Neural progenitor cell (in vitro differentiated cells): ENCODE measurements at regions not wholly inside any gene's neighbourhood (a gene's known extent, or its start where the extent isn't known, plus 50 kb on each side); places are given as distances from the start of the nearest gene placed in this dataset.

Experiments
- DNase-seq: peaks from one replicate; pipeline ENCODE4 v3.0.0-alpha.2; 2016; ENCODE audit warnings: low spot score
- H2AFZ ChIP-seq: fragments of 200-600 bp; sonication (generic); replicated peaks from 2 replicates; pipeline ENCODE4 v1.6.1; 2016; ENCODE audit warnings: antibody characterized with exemption
- H3F3A ChIP-seq: fragments of 200-600 bp; sonication (generic); 2 replicates; pipeline ENCODE4 v1.6.1; 2016; ENCODE audit warnings: antibody characterized with exemption, low read depth
- H3K27ac ChIP-seq: fragments of 200-600 bp; sonication (generic); 2 replicates; pipeline ENCODE4 v1.5.1; 2016; ENCODE audit warnings: mild to moderate bottlenecking
- H3K27me3 ChIP-seq: fragments of 200-600 bp; sonication (generic); 2 replicates; pipeline ENCODE4 v1.6.1; 2016; ENCODE audit warnings: mild to moderate bottlenecking, moderate library complexity
- H3K36me3 ChIP-seq: fragments of 200-600 bp; sonication (generic); 2 replicates; pipeline ENCODE4 v1.5.1; 2016
- H3K4me1 ChIP-seq: fragments of 200-600 bp; sonication (generic); 2 replicates; pipeline ENCODE4 v1.6.1; 2016; ENCODE audit warnings: mixed run types
- H3K4me2 ChIP-seq: fragments of 200-600 bp; sonication (generic); 2 replicates; pipeline ENCODE4 v1.6.1; 2016
- H3K4me3 ChIP-seq: fragments of 200-600 bp; sonication (generic); 2 replicates; pipeline ENCODE4 v1.5.1; 2016
- H3K79me2 ChIP-seq: fragments of 200-600 bp; sonication (generic); 2 replicates; pipeline ENCODE4 v1.6.1; 2016; ENCODE audit warnings: low read depth
- H3K9ac ChIP-seq: fragments of 200-600 bp; sonication (generic); 2 replicates; pipeline ENCODE4 v1.6.1; 2016
- H3K9me3 ChIP-seq: fragments of 200-600 bp; sonication (generic); 2 replicates; pipeline ENCODE4 v1.5.1; 2016; ENCODE audit warnings: low read depth
- H4K20me1 ChIP-seq: fragments of 200-600 bp; sonication (generic); 2 replicates; pipeline ENCODE4 v1.6.1; 2016; ENCODE audit warnings: low read depth
- H3K27ac Mint-ChIP-seq: 3 replicates; pipeline ENCODE4 v1.8.0; 2021; ENCODE audit warnings: mixed read lengths
- H3K27me3 Mint-ChIP-seq: 2 replicates; pipeline ENCODE4 v1.8.0; 2022; ENCODE audit warnings: low read depth, mild to moderate bottlenecking, inconsistent platforms, moderate library complexity, mixed read lengths; ENCODE audit not compliant: insufficient read depth
- H3K36me3 Mint-ChIP-seq: 3 replicates; pipeline ENCODE4 v1.8.0; 2021; ENCODE audit warnings: mixed read lengths
- H3K4me1 Mint-ChIP-seq: 3 replicates; pipeline ENCODE4 v1.8.0; 2021; ENCODE audit warnings: mixed read lengths
- H3K4me3 Mint-ChIP-seq: 3 replicates; pipeline ENCODE4 v1.8.0; 2021; ENCODE audit warnings: mild to moderate bottlenecking, moderate library complexity, mixed read lengths
- H3K9me3 Mint-ChIP-seq: 3 replicates; pipeline ENCODE4 v1.8.0; 2020; ENCODE audit warnings: mixed read lengths
- CTCF ChIP-seq: fragments of 200-600 bp; sonication (generic); IDR thresholded peaks from 2 replicates; pipeline ENCODE4 v1.5.1; 2017; ENCODE audit warnings: antibody characterized with exemption, mild to moderate bottlenecking
- EZH2 ChIP-seq: fragments of 200-600 bp; sonication (generic); IDR thresholded peaks from 2 replicates; pipeline ENCODE4 v1.6.1; 2017; ENCODE audit warnings: antibody characterized with exemption, mild to moderate bottlenecking, moderate library complexity
- EZH2phosphoT487 ChIP-seq: fragments of 200-600 bp; sonication (generic); IDR thresholded peaks from 2 replicates; pipeline ENCODE4 v1.6.1; 2017; ENCODE audit warnings: antibody characterized with exemption

GRCh38 chr6:150710236-150710635 lies 110.6 kb downstream of the PLEKHG1 start:
- H3K4me1 Mint-ChIP-seq, result peaks cover 68% of the 10 kb centered on the region
- H3K9me3 Mint-ChIP-seq, result no peaks in the 10 kb centered on the region
- H3K4me3 ChIP-seq, result no peak overlapping the region
- no peak overlapping the region for H2AFZ ChIP-seq
- peaks cover 16% of the 10 kb centered on the region for H3F3A ChIP-seq
- no peak overlapping the region for H3K9ac ChIP-seq
- no peaks in the 10 kb centered on the region for H3K9me3 ChIP-seq
- peak overlapping the region; percentile 10 for H3K27ac Mint-ChIP-seq
- no peaks in the 10 kb centered on the region for H3K27me3 ChIP-seq
- no peaks in the 10 kb centered on the region for H3K79me2 ChIP-seq
- DNase-seq, result no peak
- no peak overlapping the region for H3K27ac ChIP-seq
- no peak overlapping the region for H3K4me3 Mint-ChIP-seq
- peaks cover 2% of the 10 kb centered on the region for H3K36me3 Mint-ChIP-seq
- H3K36me3 ChIP-seq, result no peaks in the 10 kb centered on the region
- peaks cover 34% of the 10 kb centered on the region for H3K4me1 ChIP-seq
- peaks cover 3% of the 10 kb centered on the region for H3K27me3 Mint-ChIP-seq
- no peaks in the 10 kb centered on the region for H4K20me1 ChIP-seq
- no peak for TF ChIP-seq EZH2
- no peak for TF ChIP-seq CTCF
- TF ChIP-seq EZH2phosphoT487, result no peak
- no peak overlapping the region for H3K4me2 ChIP-seq

- Histone ChIP-seq H3K36me3 (no peaks in the 10 kb centered on the region), H2AFZ (no peak overlapping the region), H3K9ac (no peak overlapping the region), H3K79me2 (no peaks in the 10 kb centered on the region), H3K4me3 (no peak overlapping the region), H3K27ac (no peak overlapping the region), H3K27me3 (no peaks in the 10 kb centered on the region), H3F3A (peaks cover 16% of the 10 kb centered on the region), H3K9me3 (no peaks in the 10 kb centered on the region), H3K4me2 (no peak overlapping the region), H4K20me1 (no peaks in the 10 kb centered on the region), H3K4me1 (peaks cover 27% of the 10 kb centered on the region)
- DNase-seq, result no peak
- Mint-ChIP-seq H3K27ac (peak overlapping the region; percentile 58), H3K4me3 (no peak overlapping the region), H3K36me3 (peaks cover 2% of the 10 kb centered on the region), H3K27me3 (peaks cover 3% of the 10 kb centered on the region), H3K9me3 (no peaks in the 10 kb centered on the region), H3K4me1 (peaks cover 61% of the 10 kb centered on the region)
- TF ChIP-seq EZH2, result no peak
- TF ChIP-seq CTCF, result no peak
- no peak for TF ChIP-seq EZH2phosphoT487
These were observed 111.4 kb downstream of the PLEKHG1 start for GRCh38 chr6:150711061-150711460.

DNA sequence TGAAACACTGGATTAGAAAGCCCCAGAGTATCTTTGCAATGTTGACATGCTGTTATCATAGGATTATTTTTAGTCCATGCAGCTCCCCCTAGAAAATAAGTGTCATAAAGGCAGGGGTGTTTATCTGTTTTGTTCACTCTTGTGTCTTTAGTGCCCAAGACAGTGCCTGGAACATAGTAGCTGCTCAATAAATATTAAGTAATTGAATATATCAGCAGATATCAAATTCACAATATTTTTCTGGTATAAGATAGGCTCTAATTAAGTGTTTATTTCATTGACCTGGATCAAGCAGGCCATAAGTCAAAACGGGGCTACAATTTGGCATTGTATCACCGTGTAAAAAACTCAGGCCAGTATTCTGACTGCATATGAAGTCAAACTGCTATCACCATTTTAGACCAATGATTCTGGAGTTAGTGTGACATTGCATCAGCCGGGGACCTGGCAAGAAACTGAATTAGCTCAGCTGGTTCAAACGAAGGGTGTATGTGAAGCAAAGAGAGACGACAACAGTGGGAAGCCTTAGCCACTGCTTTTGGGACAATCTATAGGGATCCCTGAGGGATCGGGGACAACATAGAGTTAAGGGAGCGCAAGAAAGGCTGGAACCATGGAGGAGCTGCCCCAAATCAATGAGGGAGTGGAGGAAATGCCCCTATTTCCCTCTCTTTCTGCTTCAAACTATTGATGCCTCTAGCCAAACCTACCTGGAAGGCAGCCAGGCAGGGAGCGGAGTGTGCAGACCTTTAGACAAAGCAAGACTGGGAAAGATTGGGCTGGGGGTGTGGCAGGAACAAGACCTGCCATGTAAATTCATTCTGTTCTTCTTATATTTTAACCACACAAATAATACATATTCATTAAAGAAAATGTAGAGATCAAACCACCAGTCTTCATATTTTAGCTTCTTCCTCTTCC lies 112.2 kb downstream of the PLEKHG1 start:
- no peaks in the 10 kb centered on the region for H3K9me3 Mint-ChIP-seq
- peak overlapping the region; percentile 89 for H3K27ac Mint-ChIP-seq
- no peaks in the 10 kb centered on the region for H3K36me3 ChIP-seq
- H3K27ac ChIP-seq, result no peak overlapping the region
- peaks cover 16% of the 10 kb centered on the region for H3F3A ChIP-seq
- H3K4me1 ChIP-seq, result peaks cover 27% of the 10 kb centered on the region
- no peaks in the 10 kb centered on the region for H4K20me1 ChIP-seq
- TF ChIP-seq CTCF (no peak), EZH2phosphoT487 (no peak), EZH2 (no peak)
- H3K36me3 Mint-ChIP-seq, result peaks cover 6% of the 10 kb centered on the region
- H3K27me3 ChIP-seq, result no peaks in the 10 kb centered on the region
- H3K79me2 ChIP-seq, result no peaks in the 10 kb centered on the region
- H3K9me3 ChIP-seq, result no peaks in the 10 kb centered on the region
- H3K4me1 Mint-ChIP-seq, result peaks cover 69% of the 10 kb centered on the region
- DNase-seq, result no peak
- H3K4me2 ChIP-seq, result peak overlapping the region; percentile 27
- no peak overlapping the region for H3K9ac ChIP-seq
- H2AFZ ChIP-seq, result no peak overlapping the region
- H3K4me3 ChIP-seq, result no peak overlapping the region
- H3K27me3 Mint-ChIP-seq, result peaks cover 3% of the 10 kb centered on the region
- no peak overlapping the region for H3K4me3 Mint-ChIP-seq
